ENCODE measurements at regions not wholly inside any gene's neighbourhood (a gene's known extent, or its start where the extent isn't known, plus 50 kb on each side); places are given as distances from the start of the nearest gene placed in this dataset.
A peak's percentile ranks its signal among the peaks of the same experiment; 100 is the strongest.

- no peak for TF ChIP-seq CTCF (IDR thresholded peaks at IDR 0.05; ENCODE audit: borderline replicate concordance, insufficient read depth, low read depth, low read length)
- H3K4me3 ChIP-seq (ENCODE audit: low read depth, low read length), result no peak overlapping the region
Measured at GRCh38 chr13:74046431-74046830, 87.8 kb downstream of the KLF12 start.

GRCh38 chr13:74045583-74045982 lies 88.6 kb downstream of the KLF12 start:
- no peak overlapping the region for H3K4me3 ChIP-seq (ENCODE audit: low read depth, low read length)
- TF ChIP-seq CTCF (IDR thresholded peaks at IDR 0.05; ENCODE audit: borderline replicate concordance, insufficient read depth, low read depth, low read length), result no peak

GRCh38 chr13:74043237-74043636 lies 91.0 kb downstream of the KLF12 start:
- TF ChIP-seq CTCF (IDR thresholded peaks at IDR 0.05; ENCODE audit: borderline replicate concordance, insufficient read depth, low read depth, low read length), result no peak
- H3K4me3 ChIP-seq (ENCODE audit: low read depth, low read length), result no peak overlapping the region

GRCh38 chr13:74040200-74040599 lies 94.0 kb downstream of the KLF12 start:
- no peak overlapping the region for H3K4me3 ChIP-seq (ENCODE audit: low read depth, low read length)
- TF ChIP-seq CTCF (IDR thresholded peaks at IDR 0.05; ENCODE audit: borderline replicate concordance, insufficient read depth, low read depth, low read length), result peak; percentile 78

GRCh38 chr13:74039667-74040066 lies 94.5 kb downstream of the KLF12 start:
- TF ChIP-seq CTCF (IDR thresholded peaks at IDR 0.05; ENCODE audit: borderline replicate concordance, insufficient read depth, low read depth, low read length), result no peak
- H3K4me3 ChIP-seq (ENCODE audit: low read depth, low read length), result no peak overlapping the region

- TF ChIP-seq CTCF (IDR thresholded peaks at IDR 0.05; ENCODE audit: borderline replicate concordance, insufficient read depth, low read depth, low read length), result no peak
- H3K4me3 ChIP-seq (ENCODE audit: low read depth, low read length), result no peak overlapping the region
Measured at GRCh38 chr13:74039154-74039553, 95.0 kb downstream of the KLF12 start.

GRCh38 chr13:74037762-74038161 lies 96.4 kb downstream of the KLF12 start:
- no peak for TF ChIP-seq CTCF (IDR thresholded peaks at IDR 0.05; ENCODE audit: borderline replicate concordance, insufficient read depth, low read depth, low read length)
- no peak overlapping the region for H3K4me3 ChIP-seq (ENCODE audit: low read depth, low read length)

All from GM12875 (cell line).